Tibial nerve (tissue), 3 donors: ENCODE measurements at regions not wholly inside any gene's neighbourhood (a gene's known extent, or its start where the extent isn't known, plus 50 kb on each side); places are given as distances from the start of the nearest gene placed in this dataset.

ENCODE experiments used
- CTCF ChIP-seq, 5 experiments: fragments of 200-600 bp in 3 of 5; fragments of 450-650 bp in 2 of 5; sonication (generic) in 3 of 5; IDR thresholded peaks; one replicate each; pipeline ENCODE4 v1.5.1; 2016 to 2019; ENCODE audit warnings: antibody characterized with exemption in 5 of 5, mild to moderate bottlenecking in 3 of 5, moderate library complexity in 2 of 5
- POLR2A ChIP-seq, 2 donors: fragments of 450-650 bp; IDR thresholded peaks; one replicate each; pipeline ENCODE4 v1.6.1; 2017; ENCODE audit warnings: antibody characterized with exemption in 2 of 2, mild to moderate bottlenecking in 2 of 2, moderate library complexity in 2 of 2

GRCh38 chr6:19391926-19392325, 445.2 kb upstream of the ID4 start:
- TF ChIP-seq CTCF (IDR thresholded peaks at IDR 0.05) = no peak
- no peak for TF ChIP-seq POLR2A (IDR thresholded peaks at IDR 0.05)
